ENCODE measurements at regions not wholly inside any gene's neighbourhood (a gene's known extent, or its start where the extent isn't known, plus 50 kb on each side); places are given as distances from the start of the nearest gene placed in this dataset.

GRCh38 chr3:30343067-30343831, 263.2 kb upstream of the TGFBR2 start:
- TF ChIP-seq CTCF (optimal IDR thresholded peaks at IDR 0.05 in 1 of 3, IDR thresholded peaks at IDR 0.05 in 1 of 3, conservative IDR thresholded peaks at IDR 0.05 in 1 of 3; ENCODE audit: extremely low read depth in 1 of 3, insufficient read depth in 2 of 3, low read length in 3 of 3) = no peak
- no peak for TF ChIP-seq EZH2 (IDR thresholded peaks at IDR 0.05; ENCODE audit: low read length)
